Dermis microvascular lymphatic vessel endothelial cell (primary cell): ENCODE measurements at regions not wholly inside any gene's neighbourhood (a gene's known extent, or its start where the extent isn't known, plus 50 kb on each side); places are given as distances from the start of the nearest gene placed in this dataset.

Source experiments
- DNase-seq, 2 donors: peaks; one replicate each; pipeline versions ENCODE4 v3.0.0 to v3.0.0-alpha.2; 2010; ENCODE audit warnings: low read depth in 2 of 2

DNA sequence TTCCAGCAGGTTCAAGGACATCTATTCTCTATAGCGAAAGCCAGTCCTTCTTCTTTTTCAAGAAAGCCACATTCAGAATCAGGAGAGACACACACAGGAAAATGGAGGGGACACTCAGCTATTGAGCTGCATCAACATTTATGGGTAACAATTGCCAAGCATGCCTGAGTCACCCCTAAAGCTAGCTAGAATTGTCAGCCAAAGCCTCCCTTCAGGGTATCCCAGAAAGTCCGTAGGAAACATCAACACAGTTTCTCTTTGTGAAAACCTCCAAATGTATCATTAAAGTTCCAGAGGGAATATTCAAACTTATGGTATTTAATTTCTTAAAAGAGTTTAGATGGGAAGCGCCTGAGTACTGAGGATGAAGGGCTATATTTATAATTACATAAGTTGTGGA is 331.1 kb upstream of the SLC7A11 start:
- no peak for DNase-seq

DNA sequence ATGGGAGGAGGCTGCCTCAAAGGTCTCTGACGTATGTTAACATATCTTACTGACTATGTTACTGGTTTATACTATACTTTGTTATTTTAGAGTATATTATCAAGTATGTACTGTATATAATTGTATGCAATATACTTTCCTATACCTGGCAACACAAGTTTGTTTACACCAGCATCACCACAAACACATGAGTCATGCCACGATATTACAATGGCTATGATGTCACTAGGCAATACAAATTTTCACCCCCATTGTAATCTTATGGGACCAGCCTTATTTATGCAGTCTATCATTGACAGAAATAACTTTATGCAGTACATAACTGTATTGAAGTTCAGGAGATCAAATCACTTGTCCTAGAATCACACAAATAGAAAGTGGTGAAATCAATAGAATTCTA is 329.9 kb upstream of the SLC7A11 start:
- DNase-seq: peak in 1 of 2 donors; percentile 38

DNA sequence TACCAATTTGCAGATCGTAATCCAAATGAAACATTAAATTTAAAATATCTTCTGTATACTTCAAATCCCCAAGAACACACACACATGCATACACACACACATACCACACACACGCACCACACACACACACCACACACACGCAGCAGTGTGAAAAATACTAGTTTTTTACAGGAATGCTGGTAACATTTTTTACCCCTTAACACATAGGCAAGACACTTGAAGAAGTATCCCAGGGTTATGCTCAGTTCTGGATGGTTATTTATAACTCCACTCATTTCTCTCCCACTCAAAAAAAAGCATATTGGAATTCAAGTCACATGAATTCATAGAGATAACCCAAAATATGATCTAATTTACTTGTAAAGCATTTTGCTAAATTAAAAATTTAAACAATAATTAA is 325.5 kb upstream of the SLC7A11 start:
- DNase-seq: no peak

DNA sequence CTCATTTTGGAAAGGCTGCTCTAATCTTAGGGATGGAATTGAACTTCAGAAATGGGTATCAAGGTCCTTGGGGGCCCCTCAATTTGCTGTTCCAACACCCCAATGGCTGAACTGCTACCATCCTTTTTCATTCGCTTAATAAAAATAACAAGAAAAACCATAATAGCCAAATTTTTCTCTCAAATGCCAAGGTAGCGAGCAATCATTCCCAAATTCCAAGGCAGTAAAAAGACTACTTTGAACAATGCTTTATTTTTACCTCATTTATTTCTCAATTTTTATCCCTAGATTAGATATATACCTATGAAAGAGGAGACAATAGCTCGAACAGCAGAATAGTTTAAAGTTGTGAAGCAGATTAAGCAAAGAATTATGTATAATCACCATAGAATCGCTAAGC is 323.4 kb upstream of the SLC7A11 start:
- DNase-seq: no peak

DNA sequence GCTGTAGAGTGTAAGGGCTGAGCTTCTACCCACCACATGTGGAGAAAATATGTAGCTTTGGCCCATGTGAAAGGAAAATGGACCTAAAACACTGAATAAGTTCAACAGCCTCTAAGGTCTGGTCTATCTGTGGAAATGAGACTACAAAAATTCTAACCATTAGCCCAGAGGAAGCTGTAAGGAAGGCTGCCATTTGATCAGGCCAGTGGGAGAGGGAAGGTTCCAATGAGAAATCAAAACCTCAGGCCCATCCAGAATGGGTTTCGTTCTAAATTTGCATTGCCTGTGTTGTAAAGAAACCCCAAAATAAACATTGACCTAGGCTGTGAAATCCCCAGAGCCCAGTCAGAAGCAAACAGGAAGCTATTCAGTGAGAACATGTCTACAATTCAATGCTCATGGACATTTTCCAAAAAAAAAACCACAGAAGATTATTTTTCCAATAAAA is 320.4 kb upstream of the SLC7A11 start:
- peak; percentile 64 to 90 for DNase-seq

DNA sequence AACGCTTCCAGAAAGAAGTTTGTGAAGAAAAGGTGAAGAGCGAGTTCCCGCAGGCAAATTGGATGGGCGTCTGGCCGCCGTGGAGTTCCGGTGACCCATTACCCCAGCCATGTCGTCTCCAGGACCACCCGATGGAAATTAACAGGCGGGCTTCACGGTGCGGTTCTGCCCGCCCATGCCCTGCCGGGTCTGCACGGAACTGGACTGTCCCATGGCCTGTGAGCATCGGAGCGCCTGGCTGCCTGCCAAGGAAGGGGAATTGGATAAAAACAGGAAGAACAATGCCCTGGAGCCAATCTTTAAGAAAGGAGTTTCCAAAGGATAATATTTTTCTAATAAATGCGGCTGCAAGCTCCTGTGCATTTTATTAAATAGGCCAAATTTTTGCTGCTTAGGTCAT is 319.8 kb upstream of the SLC7A11 start:
- peak; percentile 21 to 89 for DNase-seq

DNA sequence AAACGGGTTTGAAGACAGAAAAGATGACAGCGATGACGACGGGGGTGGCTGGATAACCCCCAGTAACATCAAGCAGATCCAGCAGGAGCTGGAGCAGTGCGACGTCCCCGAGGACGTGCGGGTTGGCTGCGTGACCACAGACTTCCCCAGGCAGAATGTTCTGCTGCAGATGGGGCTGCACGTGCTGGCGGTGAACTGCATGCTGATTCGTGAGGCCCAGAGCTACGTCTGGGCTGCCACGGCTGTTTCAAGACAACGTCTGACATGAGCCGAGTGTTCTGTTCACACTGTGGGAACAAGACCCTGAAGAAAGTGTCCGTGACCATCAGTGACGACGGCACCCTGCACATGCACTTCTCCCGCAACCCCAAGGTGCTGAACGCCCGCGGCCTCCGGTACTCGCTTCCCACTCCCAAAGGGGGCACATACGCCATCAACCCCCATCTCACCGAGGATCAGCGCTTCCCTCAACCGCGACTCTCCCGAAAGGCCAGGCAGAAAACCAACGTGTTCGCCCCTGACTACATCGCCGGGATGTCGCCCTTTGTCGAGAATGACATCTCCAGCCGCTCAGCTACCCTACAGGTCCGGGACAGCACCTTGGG is 319.2 kb upstream of the SLC7A11 start:
- no peak for DNase-seq

DNA sequence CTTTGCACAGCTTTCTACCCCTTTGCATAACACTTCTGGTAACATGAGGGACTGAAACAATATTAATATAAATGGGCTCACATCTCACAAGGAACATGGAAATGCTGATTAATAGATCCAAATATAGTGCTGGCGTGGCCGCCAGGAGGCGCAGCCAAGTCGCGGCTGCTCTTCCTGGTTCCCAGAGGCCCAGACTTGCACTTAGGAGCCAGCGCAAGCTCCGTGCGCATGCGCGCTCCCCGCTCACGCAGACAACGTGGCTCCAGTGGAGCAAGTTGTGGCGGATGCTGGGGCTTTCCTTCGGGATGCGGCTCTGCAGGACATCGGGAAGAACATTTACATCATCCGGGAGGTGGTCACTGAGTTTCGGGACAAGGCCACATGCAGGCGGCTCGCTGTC is 318.3 kb upstream of the SLC7A11 start:
- no peak for DNase-seq

DNA sequence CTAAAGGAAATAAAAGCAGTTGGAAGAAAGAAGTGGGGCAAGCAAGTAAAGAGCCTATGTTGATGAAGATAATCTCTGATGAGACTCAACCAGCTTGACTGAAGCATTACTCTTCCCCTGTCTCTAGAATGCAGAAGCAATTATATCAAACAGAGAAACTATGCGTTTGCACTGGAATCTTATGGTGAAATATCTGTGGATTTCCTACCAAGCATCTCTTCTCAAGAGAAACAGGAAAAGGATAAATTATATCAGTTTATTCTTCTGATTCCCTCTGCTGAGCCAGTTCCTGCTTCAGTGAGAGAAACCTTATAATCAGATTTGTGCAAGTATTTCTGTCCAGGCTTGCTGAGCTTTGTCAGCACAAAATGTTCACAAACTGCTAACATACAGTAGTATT is 316.7 kb upstream of the SLC7A11 start:
- peak in 1 of 2 donors; percentile 18 for DNase-seq

DNA sequence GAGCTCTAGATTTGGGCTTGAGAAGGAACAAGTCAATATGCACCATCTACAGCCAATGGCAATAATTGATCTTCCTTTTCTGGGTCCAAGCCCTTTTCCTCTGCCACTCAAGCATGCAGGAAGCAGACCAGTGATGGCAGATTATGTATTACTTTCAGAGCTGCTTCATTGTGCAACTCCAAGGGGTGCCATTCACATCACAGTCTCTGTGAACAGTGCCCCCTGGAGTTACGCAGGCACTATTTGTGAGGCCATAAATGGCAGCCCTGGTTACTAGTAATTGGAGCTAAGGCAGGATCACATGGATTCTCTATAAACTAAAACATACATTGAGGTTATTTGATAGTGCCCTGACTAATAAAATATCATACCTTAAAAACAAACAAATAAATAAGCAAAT is 313.4 kb upstream of the SLC7A11 start:
- DNase-seq: no peak

DNA sequence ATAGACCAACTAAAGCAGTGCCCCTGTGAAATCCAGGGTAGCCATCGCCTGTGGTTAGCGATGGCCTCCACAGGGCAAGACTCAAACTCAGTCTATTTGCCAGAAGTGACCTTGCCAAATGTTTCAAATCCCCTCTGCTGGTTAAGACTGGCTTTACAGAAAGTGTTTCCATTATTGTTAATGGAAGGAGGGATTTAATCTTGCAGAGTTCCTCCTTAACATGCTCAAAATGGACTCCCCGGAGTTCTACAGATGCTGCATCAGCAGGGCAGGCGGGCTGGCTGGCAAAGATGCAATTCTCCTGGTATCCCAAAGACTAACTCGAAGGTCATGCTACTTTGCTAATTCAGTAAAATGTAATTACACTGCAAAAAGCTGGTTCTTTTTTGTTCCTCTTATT is 313.0 kb upstream of the SLC7A11 start:
- no peak for DNase-seq

DNA sequence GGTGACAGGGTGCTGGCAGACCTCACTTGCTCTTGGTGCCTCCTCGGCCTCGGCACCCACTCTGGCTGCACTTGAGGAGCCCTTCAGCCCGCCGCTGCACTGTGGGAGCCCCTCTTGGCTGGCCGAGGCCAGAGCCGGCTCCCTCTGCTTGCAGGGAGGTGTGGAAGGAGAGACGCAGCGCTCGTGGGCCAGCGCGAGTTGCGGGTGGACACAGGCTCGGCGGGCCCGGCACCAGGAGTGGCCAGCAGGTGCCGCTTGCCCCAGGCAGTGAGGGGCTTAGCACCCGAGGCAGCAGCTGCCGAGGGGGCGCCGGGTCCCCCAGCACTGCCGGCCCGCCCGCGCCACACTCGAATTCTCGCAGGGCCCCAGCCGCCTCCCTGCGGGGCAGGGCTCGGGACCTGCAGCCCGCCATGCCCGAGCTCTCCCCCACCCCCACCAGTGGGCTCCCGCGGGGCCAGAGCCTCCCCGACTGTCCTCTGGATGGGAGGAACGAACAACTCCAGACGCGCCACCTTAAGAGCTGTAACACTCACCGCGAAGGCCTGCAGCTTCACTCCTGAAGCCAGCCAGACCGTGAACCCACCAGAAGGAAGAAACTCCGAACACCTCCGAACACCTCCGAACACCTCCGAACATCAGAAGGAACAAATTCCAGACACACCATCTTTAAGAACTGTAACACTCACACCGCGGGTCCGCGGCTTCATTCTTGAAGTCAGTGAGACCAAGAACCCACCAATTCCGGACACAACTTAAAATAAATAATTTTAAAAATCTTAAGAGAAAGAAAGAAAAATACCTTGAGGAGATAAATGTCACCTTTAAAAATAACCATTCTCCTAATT is 311.1 kb upstream of the SLC7A11 start:
- no peak for DNase-seq

DNA sequence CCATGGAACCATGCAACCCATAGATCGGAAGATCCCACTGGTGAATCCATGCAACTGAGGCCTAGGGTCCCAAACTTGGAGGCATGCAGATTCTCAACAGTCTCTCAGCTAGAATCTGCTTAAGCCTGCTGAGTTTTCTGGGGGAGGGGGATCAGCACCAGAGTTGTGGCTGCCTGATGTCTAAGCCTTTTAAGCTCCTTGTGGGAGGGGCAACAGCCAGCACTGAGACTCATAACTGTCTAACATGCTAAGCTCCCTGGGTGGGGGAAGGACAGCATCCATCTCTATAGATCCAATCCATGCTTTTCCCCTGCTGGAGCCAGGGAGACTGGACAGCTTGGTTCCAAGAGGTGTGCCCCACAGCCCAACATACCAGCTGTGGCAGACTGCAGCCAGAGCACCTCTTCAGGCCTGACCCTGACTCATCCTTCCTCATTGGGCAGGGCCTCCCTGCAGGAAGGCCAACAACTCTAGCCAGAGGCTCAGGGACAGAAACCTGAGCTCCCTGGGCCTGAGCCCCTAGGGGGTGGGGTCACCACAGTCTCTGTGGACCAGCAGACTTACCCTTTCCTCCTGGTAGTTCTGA is 300.1 kb upstream of the SLC7A11 start:
- DNase-seq: no peak

DNA sequence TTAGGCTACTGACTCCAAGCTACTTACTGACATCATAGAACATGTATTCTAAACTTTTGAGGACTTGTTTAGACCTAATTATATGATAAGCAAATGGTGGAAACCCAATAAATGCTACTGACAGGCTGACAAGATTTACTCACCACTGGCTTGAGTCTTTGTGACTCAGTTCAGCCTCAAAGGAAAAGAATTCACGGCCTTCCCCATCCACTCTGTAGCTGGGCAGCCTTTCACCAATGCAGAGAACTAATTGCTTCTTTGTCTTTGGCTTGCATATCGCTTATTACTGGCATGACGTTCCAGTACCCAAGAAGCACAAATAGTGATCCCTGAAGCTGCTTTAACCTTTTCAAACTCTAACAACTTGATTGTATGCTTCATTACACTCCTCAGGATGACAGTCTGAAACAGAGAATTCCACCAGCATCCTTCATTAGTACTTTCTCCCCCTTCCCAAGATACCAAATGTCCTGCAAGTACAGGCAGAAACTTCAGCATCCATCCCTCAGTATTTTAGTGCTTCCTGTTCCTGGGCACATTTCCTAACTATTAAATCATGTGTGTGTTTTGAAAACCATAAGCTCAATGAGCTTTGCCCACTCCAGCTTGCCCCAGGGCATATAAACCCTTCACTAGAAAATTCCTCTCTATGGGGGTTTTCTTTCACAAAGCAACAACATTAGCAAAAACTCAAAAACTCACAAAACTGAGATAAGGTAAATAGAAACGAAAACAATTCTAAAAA is 298.1 kb upstream of the SLC7A11 start:
- no peak for DNase-seq

DNA sequence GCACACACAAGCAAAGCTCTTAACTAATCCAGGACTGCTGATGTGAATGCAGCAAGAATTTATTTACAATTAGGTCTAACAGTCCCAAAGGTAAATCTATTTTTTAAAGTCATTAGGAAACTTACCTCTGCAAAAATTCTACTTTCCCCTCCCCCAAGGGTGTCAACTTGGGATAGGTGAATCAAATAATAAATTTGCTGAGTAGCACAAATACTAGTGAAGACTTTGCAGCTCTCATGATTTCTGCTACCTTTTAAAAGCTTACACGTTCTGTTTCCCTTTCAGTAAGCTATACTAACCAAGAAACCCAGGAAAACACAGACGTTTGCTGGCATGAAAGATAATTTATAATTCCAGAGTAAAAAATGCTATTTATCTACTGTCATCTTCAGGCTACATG is 296.6 kb upstream of the SLC7A11 start:
- no peak for DNase-seq

DNA sequence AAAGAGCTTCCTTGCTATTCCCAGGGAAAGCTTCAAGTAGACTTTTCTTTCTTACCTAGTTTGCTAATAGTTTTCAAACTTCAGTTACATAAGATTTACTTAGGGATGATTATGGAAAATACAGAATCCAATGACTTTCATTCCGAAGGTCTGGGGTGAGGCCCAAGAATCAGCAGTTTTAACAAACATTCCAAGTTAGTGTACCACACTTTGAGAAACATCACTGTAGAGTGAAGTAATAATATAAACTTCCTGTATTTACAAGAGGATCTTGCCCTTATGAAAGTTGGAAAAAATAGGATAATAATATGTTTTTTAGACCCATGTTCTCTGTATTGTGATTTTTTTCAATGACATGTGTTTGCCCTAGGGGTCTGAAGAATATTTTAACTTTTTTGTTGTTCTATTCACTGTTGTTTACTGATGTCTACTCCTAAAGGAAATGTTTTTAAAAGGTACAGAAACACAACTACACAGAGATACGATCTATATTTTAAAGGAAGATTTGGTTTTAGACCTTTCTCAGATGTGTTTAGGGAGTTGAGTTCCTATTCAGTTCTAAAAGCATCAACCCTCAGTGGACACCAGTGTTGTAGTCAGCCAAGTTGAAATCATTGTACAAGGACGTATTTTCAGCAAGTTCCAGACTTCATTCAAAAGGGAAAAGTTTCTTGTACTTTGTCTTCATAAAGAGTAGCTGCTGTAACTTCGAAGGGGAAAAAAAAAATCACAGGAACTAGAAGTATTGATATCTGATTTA is 295.8 kb upstream of the SLC7A11 start:
- DNase-seq: no peak

DNA sequence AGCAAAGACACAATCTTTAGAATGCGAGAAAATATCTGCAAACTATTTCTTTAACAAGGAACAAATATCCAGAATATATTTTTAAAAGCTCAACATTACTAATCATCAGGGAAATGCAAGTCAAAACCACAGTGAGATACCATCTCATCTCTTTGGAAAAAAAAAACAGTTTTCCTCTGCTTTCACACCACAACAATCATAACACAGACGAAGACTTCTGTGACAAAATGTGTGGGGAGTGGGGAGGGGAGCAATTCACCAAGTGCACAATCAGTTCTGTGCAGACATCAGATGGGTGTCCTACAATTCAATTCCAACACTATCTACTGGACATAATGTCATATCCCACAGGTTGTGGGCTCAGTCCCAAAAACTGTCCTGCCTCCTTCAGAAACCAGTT is 293.2 kb upstream of the SLC7A11 start:
- DNase-seq: no peak

DNA sequence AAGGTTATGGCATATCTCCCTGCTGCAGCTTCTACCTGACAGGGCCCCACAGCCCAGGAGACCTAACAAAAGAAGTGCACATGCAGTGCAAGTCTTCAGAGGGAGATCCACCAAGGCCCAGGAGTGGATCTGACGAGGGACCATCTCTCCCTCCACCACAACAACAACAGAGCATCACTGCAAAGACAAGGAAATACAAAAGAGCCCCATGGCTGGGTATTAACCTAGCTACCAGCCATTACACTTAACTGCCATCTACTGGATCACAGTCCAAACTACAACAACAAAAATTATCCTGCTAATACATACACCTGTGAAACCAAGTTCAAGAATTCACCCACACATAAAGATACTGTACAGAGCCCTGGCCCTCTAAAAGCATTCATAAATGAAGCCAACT is 280.2 kb upstream of the SLC7A11 start:
- DNase-seq: peak in 1 of 2 donors; percentile 39

DNA sequence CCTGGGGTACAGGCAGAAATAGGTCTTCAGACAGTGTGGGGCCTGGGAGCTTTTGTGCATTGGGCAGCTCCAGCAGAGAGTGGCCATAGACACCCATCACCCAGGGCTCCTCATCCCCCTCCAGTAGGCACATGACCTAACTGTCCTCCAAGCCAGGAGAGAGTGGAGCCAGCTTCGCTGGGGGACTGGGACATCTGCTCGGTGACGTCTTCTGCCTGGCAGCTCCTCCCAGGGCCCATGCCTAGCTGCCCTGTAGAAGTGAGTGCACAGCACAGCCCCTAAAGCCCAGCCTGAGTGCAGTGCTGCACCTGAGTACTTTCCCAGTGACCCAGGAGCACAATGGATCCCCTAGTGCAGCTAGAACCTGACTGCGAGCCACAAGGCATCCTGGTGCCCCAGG is 279.7 kb upstream of the SLC7A11 start:
- no peak for DNase-seq

DNA sequence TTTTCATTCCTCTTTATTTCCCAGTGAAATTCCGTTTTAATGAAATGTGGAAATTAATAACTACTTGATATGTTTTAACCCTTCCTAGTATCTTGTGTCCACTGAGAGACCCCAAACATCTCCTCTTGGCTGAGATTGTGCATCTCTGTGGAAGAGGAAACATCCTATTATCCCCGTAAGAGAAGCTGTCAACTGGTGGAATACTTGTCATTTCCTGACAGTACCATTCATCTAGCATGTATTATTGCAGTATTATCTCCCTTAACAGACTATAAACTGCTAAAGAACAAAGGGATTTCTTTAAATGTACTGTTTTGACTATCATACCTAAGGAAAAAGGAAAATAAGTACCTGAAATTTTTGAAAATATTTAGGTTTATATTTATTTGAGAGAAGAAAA is 277.3 kb upstream of the SLC7A11 start:
- no peak for DNase-seq

DNA sequence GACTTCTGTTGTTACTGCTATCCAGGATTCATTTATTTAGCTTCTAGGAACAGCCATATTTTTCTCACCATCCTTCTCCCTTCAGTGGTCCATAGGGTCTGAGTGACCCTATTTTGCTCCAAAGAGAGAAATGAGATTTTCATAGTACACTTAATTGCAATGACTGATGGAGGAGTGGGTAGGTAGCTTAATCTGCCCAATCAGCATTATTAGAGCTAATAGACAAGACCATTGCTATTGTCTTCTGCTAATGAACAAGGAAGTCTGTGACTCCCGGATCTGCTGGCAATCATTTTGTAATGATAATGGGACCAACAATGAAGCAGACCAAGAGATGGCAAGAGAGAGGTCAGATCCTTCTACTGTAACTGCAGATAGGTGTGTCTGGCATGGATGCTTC is 271.4 kb upstream of the SLC7A11 start:
- DNase-seq: no peak
